Right lobe of liver (tissue), 4 donors: ENCODE measurements at regions not wholly inside any gene's neighbourhood (a gene's known extent, or its start where the extent isn't known, plus 50 kb on each side); places are given as distances from the start of the nearest gene placed in this dataset.

Source experiments
- CTCF ChIP-seq, 4 donors: fragments of 200-600 bp in 3 of 4; fragments of 450-650 bp in 1 of 4; IDR thresholded peaks; one replicate each; pipeline versions ENCODE4 v1.5.1 to v1.8.0; 2016 to 2022; ENCODE audit warnings: antibody characterized with exemption in 4 of 4, mild to moderate bottlenecking in 2 of 4
- POLR2A ChIP-seq: fragments of 450-650 bp; IDR thresholded peaks from one replicate; pipeline ENCODE4 v1.6.1; 2017; ENCODE audit warnings: antibody characterized with exemption, mild to moderate bottlenecking
- donor health status: DM: no; HTN: no; CAD: no.
- donor health status: DM: no; HTN: no; CAD: no.
- donor health status: DM: no; HTN: yes; CAD: no.

GRCh38 chr21:15964236-15964855 is 234.6 kb downstream of the USP25 start:
- TF ChIP-seq CTCF (IDR thresholded peaks at IDR 0.05): no peak
- TF ChIP-seq POLR2A: no peak
